ENCODE measurements at regions not wholly inside any gene's neighbourhood (a gene's known extent, or its start where the extent isn't known, plus 50 kb on each side); places are given as distances from the start of the nearest gene placed in this dataset.

DNA sequence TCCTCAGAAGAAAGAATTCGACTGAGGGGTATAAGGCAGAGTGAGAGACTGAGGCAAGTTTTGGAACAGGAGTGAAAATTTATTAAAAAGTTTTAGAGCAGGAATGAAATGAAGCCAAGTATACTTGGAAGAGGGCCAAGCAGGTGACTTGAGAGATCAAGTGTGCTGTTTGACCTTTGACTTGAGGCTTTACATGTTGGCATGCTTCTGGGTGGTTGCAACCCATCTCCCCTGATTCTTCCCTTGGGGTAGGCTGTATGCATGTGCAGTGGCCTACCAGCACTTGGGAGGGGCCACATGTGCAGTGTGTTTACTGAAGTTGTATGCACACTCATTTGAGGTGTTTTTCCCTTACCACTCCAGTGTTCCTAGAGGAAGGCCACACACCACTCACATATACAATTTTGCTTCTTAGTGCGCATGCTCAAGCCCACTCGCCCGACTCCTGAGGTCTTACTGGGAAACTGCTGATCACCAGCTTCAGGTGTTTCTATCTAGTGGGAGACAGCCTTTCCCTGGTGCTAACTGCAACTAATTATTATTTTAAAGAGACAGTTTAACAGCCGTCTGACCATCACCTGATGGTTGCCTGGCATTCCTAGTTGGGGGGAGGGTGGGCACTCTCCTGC, 61.5 kb upstream of the CADPS start:
- TF ChIP-seq, protein P1, sequence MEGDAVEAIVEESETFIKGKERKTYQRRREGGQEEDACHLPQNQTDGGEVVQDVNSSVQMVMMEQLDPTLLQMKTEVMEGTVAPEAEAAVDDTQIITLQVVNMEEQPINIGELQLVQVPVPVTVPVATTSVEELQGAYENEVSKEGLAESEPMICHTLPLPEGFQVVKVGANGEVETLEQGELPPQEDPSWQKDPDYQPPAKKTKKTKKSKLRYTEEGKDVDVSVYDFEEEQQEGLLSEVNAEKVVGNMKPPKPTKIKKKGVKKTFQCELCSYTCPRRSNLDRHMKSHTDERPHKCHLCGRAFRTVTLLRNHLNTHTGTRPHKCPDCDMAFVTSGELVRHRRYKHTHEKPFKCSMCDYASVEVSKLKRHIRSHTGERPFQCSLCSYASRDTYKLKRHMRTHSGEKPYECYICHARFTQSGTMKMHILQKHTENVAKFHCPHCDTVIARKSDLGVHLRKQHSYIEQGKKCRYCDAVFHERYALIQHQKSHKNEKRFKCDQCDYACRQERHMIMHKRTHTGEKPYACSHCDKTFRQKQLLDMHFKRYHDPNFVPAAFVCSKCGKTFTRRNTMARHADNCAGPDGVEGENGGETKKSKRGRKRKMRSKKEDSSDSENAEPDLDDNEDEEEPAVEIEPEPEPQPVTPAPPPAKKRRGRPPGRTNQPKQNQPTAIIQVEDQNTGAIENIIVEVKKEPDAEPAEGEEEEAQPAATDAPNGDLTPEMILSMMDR (IDR thresholded peaks at IDR 0.05 in 2 of 3, conservative IDR thresholded peaks at IDR 0.05 in 1 of 3; ENCODE audit: borderline replicate concordance in 1 of 3, insufficient read depth in 1 of 3, low read depth in 2 of 3, low read length in 2 of 3) = no peak
- TF ChIP-seq JUND (IDR thresholded peaks at IDR 0.05) (no peak), RAD21 (IDR thresholded peaks at IDR 0.05; ENCODE audit: low read depth) (no peak), POLR2A (IDR thresholded peaks at IDR 0.05; ENCODE audit: borderline replicate concordance, extremely low read depth, insufficient read depth, insufficient read length) (no peak), EZH2 (IDR thresholded peaks at IDR 0.05) (no peak), SIN3A (IDR thresholded peaks at IDR 0.05; ENCODE audit: low read depth) (no peak), POLR2AphosphoS5 (IDR thresholded peaks at IDR 0.05; ENCODE audit: low read depth, low read length) (no peak), CBX3 (IDR thresholded peaks at IDR 0.05; ENCODE audit: low read depth) (no peak), ZNF274 (IDR thresholded peaks at IDR 0.05; ENCODE audit: low read depth, low read length) (no peak), FOSL1 (IDR thresholded peaks at IDR 0.05; ENCODE audit: low read depth) (no peak), ATF3 (IDR thresholded peaks at IDR 0.05) (no peak)
- TF ChIP-seq, protein P2, sequence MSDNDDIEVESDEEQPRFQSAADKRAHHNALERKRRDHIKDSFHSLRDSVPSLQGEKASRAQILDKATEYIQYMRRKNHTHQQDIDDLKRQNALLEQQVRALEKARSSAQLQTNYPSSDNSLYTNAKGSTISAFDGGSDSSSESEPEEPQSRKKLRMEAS (IDR thresholded peaks at IDR 0.05) = no peak
- TF ChIP-seq, protein P3, sequence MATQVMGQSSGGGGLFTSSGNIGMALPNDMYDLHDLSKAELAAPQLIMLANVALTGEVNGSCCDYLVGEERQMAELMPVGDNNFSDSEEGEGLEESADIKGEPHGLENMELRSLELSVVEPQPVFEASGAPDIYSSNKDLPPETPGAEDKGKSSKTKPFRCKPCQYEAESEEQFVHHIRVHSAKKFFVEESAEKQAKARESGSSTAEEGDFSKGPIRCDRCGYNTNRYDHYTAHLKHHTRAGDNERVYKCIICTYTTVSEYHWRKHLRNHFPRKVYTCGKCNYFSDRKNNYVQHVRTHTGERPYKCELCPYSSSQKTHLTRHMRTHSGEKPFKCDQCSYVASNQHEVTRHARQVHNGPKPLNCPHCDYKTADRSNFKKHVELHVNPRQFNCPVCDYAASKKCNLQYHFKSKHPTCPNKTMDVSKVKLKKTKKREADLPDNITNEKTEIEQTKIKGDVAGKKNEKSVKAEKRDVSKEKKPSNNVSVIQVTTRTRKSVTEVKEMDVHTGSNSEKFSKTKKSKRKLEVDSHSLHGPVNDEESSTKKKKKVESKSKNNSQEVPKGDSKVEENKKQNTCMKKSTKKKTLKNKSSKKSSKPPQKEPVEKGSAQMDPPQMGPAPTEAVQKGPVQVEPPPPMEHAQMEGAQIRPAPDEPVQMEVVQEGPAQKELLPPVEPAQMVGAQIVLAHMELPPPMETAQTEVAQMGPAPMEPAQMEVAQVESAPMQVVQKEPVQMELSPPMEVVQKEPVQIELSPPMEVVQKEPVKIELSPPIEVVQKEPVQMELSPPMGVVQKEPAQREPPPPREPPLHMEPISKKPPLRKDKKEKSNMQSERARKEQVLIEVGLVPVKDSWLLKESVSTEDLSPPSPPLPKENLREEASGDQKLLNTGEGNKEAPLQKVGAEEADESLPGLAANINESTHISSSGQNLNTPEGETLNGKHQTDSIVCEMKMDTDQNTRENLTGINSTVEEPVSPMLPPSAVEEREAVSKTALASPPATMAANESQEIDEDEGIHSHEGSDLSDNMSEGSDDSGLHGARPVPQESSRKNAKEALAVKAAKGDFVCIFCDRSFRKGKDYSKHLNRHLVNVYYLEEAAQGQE (IDR thresholded peaks at IDR 0.05; ENCODE audit: low read depth) = no peak
